GM19324 (cell line): ENCODE measurements at regions not wholly inside any gene's neighbourhood (a gene's known extent, or its start where the extent isn't known, plus 50 kb on each side); places are given as distances from the start of the nearest gene placed in this dataset.
"Not testable (repeated sequence)": the region's sequence is repeated elsewhere in the genome, so short reads cannot be mapped to it uniquely, and the experiment has no call there.

Source experiments
- ATAC-seq: cut with Tn5 transposase; IDR thresholded peaks from one replicate; pipeline ENCODE4 v1.9.1; 2021; ENCODE audit warnings: mild to moderate bottlenecking, moderate library complexity; ENCODE audit not compliant: unreplicated experiment, low FRiP score

DNA sequence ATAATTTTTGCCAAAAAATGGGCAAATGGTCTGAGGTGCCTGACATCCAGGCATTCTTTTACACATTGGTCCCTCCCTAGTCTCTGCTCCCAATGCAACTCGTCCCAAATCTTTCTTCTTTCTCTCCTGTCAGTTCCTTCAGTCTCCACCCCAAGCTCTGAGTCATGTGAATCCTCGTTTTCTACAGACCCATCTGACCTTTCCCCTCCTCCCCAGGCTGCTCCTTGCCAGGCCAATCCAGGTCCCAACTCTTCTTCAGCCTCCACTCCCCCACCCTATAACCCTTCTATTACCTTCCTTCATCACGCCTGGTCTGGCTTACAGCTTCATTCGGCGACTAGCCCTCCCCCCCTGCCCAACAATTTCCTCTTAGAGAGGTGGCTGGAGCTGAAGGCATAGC lies 55.3 kb downstream of the BBS10 start:
- ATAC-seq = not testable (repeated sequence)

DNA sequence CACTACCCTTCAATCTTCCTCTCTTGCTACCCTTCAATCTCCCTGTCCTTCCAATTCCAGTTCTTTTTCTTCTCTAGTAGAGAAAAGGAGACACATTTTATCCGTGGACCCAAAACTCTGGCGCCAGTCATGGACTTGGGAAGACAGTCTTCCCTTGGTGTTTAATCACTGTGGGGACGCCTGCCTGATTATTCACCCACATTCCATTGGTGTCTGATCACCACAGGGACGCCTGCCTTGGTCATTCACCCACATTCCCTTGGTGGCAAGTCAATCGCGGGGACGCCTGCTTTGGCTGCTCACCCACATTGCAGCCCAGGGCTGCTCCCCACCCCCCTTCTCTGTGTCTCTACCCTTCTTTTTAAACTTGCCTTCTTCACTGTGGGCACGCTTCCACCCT lies 55.9 kb downstream of the BBS10 start:
- ATAC-seq = not testable (repeated sequence)

DNA sequence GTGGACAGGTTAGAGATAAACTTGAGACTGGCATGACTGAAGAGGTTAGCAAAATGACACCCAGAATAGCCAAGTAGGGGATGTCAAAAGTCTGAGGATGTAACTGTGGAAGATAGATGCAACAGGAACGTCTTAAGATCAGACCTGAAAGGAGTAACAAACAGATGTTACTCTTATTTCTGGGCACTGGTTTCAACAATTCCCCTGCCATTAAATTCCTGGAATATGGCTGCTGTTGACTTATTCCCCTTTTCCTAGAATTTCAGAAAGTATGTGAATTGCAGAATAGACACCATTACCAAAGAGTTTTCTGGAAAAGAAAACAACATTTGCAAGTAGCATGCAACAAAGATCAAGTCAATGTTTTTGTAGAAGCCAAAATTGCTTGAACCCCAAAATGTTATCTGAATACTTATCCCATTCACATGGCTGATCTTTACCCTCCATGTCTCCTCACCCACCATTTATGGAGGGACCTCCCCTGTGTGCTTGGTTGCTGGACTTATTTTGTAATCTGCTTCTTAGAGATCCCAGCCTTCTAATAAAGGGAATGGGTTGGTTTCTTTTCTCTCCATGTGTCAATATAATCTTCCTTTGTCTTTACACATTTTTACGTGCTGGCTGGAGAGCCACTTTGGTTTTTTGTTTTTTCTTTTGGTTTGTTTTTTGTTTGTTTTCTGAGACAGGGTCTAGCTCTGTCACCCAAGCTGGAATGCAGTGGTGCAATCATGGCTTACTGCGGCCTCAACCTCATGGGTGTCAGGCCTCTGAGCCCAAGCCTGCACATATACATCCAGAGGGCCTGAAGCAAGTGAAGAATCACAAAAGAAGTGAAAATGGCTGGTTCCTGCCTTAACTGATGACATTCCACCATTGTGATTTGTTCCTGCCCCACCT lies 57.0 kb downstream of the BBS10 start:
- no peak for ATAC-seq

DNA sequence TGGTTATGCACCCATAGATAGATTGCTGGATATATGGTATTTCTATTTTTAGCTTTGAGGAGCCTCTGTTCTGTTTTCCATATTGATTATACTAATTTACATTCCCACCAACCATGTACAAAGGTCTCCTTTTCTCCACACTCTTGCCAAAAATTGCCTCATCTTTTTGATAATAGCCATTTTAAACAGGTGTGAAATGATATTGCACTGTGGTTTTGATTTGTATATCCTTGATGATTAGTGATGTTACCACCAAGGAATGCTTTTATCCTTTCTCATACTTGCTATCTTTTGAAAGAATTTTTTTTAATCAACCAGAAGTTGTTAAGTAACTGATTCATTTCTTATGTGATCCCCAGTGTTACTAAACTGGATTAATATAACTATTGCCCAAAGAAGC lies 60.0 kb downstream of the BBS10 start:
- no peak for ATAC-seq

DNA sequence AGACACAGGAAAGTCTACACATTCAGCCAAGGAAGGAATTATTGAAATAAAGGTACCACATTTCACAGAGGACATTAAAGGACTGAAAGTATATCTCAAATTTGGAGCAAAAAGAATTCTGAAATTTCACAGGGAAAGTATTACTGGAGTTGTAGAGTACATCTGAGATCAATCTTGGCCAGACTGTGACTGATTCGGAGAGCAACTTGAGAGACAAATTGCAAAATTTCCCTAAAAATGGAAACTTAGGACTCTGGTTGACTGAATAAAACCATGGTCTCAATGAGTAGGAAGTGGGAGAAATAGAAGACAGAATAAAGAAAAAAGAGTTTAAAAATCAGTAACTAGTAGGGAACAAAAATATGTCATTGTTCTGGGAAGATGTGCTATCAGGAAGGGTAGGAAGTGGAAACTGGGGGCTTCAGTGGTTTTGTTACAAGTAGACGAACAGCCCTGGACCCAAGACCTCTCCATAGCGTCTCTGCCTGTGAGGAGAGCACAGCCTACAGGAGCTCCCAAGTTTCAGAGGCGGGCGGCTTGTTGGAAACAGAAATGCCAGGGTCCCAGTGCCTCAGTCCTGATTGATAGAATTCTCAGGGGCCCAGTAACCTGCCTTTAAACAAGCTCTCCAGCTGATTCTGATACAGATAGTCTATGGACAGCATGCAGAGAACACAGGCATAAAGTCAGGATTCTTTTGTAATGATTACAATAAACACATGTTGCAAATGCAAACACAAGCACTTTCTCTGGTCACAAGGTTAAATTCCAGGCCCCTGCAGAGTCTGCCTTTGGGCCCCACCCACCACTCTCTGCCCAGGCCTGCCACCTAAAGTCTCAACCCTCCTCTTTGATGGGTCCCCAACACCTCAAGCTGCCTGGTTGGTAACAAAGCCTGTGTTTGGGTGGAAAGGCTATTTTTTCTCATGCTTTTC lies 63.1 kb downstream of the BBS10 start:
- ATAC-seq = no peak

DNA sequence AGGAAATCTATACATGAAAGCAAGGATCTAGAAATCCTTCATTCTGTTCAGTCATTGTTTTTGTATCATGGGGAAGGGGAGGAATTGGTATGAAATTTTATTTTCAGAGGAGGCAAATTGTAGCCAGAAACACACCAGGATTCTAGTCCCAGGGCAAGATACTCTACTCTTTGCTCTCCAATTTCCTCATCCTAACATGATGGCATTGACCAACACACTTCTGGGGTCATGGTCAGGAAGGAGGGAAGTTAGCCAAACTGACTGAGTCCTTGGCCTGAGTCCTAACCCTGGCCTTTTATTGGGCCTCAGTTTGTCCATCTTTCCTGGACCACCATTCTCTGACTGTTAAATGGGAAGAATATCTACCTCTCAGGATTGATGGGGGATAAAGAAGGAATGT lies 65.5 kb downstream of the BBS10 start:
- no peak for ATAC-seq

DNA sequence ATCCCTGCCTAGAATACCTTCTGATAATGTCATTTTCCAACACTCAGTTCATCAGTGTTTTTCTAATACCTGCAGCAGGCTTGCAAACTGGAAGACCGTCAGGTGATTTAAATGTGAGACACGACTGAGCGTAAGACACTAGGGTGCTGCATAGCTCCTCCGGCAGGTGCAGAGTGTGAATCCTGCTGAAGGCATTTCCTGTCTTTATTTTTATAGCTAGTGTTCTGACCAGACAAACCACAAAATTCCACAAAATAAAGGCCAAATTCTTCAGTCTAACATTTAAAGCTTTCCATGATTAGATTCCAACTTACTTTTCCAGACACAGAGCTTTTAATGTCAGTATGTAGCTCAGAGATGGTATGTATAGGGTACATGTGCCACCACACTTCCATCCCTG lies 70.7 kb downstream of the BBS10 start:
- ATAC-seq = no peak

DNA sequence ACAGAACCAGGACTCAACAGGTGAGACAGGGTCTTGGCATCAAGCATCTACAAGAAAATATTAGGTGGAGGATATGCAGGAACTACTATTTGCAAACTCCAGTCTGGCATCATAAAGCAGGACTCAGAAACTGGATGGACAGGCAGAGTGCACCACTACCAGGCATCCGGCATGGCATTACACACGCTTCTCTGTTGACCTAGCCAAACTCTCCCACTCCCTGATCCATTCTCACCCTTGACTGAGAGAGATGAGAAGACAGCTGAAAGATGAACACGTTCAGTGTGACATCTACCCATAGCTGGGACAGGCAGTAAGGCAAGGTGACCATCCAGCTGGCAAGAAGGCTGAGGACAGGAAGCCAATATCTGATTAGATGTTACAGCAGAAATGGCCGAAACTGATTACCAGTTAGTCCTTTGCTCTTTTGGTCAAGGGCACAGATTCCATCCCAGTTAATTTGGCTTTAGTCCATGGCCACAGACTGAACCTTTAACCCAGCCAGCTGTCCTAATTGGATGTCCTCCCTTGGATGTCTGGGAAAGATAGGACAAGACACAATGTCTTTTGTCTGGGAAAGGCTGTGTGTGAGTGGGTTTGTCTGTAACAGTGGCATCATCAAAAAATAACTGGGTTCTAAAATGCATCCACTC lies 71.6 kb downstream of the BBS10 start:
- no peak for ATAC-seq

DNA sequence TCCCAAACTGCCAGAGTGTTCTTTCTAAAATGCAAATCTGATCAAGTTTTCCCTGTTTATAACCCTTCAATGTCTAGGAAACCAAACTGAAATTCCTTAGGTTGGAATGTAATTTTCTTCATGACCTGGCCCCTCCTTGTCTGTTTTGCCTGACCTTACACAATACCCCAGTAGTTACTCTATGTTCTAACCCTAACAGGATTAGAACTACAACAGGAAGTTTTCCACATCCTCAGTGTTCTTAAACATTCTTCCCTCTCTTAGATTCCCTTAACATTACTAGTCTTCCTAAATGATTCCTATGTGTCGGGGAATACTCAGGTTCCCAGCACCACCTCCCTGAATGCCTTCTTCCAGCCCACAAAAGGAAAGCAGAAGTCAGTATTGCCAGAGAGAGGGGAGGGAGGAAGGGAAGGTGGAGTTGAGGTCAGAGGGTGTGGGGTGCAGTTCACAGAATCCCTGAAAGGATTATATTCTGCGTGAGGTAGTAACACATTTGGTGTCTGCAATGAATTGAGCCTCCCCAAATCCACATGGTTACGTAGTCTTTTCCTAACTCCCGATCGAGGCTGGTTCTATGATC lies 72.6 kb downstream of the BBS10 start:
- ATAC-seq = no peak

DNA sequence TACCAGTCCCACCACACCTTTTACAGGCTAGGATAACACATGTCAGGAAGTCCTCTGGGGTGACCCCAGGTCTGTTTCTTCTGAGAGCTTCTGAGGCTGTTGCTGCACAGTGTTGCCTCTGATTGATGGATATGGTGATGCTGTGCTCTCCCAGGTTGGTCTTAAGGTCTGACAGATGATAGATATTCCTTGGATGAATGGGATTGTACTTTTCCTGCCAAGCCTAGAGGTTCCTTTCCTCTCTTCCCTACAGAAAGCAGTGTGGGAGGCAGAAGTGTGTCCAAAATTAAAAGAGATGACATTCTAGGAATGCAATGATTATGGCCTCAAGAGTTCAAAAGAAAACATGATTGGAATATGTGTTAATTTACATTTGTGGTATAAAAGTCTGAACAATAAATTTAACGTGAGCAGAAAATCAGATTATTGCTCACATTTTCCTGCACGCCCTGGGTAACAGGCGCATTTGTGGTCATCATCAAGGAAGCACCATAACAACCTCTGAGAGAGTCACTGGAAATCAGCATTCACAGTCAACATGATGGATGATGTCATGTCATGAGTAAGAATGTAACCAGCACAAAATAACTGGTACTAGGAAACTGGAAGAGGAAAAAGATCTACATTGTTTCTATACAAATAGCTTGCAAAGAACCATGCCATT lies 73.7 kb downstream of the BBS10 start:
- ATAC-seq = no peak

DNA sequence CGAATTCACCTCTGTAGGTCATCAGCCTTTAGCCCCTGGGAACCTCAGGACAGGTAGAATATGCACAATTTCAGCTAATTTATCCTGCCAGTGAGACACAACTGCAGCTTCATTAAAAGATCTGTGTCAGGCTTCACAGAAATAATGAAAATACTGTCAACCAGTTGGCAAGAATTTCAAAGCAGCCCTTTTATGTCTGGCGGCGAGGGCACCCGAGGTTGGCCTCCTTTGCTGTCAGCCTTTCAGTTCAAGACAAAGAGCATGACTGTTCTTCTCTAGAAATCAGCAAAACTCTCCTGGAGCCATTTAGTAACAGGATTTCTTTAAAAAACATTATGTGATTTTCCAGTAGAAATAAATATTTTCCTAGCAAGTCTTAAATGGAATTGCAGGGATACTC lies 75.9 kb downstream of the BBS10 start:
- ATAC-seq = no peak

DNA sequence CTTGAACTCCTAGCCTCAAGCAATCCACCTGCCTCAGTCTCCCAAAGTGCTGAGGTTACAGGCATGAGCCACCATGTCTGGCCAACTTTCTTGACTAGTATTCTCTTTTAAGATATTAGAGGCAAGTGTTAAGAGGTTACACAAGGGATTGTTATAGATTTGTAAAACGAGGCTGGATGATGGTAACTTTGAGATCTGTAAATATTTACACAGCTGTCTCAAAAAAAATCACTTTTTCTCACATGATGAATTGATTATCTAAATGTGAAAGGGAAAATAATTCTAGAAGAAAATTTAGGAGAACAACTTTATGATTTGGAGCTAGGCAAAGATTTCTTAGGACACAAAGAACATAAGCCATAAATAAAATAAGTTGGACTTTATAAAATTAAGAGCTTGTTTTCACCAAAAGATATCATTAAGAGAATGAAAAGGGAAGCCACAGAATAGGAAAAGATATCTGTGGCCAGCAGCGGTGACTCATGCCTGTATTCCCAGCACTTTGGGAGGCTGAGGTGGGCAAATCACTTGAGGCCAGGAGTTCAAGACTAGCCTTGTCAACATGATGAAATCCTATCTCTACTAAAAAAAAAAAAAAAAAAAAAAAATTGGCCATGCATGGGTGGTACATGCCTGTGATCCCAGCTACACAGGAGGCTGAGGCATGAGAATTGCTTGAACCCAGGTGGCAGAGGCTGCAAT lies 77.4 kb downstream of the BBS10 start:
- no peak for ATAC-seq

DNA sequence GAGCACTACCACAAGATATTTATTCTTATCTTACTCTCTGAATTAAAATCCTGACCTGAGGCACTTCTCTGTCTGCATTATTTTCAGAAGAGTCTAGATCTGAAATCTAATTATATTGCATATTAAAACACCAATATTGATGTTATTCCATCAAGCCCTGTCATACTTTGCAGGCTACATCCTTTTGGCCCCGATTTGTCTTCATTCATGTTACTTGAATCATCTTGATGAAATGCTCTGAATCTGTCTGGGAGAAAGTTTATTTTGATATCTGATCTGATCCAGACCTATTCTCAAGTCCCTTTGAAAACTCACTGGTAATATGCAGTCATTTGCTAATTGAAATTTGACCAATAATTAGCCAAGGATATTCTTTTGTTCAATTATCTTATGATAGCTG lies 79.9 kb downstream of the BBS10 start:
- ATAC-seq = no peak

DNA sequence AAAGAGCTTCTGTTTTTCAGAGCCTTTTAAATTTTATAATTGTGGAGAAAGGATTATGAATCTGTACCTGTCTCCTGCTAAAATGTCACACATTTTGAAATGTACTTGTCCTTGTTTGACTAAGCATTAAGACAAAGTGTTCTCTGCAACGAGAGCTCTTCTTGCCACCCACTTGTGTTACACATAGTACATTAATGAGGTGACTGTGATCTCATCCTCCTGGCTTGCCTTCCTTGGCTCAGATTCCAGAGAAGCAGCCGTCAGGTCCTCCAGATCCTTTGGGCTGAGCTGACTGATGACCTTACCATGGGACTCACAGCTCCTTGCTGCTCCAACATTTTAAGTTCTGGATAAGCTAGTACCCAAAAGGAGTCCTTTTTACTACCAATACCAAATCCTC lies 81.4 kb downstream of the BBS10 start:
- ATAC-seq = no peak

DNA sequence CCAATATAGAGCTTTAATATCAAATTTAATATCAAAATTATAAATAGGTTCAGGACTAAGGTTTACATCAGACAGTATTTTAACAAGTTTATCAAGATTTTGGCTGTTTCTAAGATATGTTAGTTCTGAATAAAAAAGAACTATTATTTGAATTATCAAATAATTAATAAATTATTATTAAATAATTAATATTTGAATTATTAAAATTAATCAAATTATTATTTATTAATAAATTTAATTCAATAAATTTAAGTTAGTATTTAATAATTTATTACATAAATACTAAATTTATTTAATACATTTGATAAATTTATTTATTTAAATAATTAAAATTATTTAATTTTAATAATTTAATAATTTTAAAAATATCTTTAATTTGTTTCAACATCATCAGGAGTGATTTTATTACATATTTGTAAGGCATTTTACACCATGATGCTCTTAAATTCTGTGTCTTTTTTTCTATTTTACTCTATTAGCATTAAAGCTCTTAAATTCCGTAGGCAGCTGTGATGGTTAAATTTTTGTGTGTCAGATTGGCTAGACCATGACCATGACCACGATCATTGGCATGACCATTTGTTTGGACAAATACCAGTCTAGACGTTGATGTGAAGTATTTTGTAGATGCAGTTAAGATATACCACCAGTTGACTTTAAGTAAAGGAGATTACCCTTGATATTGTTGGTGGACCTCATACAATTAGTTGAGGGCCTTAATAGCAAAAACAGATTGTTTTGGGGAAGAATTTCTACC lies 82.6 kb downstream of the BBS10 start:
- no peak for ATAC-seq

DNA sequence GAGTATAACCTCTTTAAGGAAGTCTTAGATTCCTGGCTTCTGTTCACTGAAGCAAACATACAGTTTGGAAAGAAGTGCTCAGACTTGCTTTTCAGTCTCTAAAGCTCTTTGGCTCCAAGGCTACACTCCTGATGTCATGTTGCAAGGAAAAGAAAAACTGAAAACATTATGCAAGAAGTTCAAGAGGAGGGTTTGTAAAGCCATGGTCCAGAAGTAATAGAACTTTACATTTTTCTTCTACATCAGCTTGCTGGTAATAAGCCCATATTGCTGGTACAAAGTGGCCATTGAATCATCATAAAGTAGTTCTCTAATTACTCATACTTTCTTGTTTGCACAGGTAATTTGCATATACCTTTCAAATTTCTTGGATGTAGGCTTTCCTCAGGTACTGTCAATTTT lies 83.6 kb downstream of the BBS10 start:
- no peak for ATAC-seq

DNA sequence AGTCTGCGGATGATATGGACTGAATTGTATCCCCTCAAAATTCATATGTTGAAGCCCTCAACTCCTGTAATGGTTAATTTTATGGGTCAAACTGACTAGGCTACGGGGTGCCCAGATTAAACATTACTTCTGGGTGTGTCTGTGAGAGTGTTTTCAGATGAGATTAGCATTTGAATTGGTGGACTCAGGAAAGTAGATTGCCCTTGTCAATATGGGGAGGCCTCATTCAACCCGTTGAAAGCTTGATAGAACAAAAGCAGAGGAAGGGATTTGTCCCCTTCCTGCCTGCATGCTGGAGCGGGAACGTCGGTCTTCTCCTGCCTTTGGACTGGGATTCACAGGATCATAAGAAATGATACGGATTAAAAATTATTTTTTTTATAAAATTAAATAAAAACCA lies 84.5 kb downstream of the BBS10 start:
- no peak for ATAC-seq

DNA sequence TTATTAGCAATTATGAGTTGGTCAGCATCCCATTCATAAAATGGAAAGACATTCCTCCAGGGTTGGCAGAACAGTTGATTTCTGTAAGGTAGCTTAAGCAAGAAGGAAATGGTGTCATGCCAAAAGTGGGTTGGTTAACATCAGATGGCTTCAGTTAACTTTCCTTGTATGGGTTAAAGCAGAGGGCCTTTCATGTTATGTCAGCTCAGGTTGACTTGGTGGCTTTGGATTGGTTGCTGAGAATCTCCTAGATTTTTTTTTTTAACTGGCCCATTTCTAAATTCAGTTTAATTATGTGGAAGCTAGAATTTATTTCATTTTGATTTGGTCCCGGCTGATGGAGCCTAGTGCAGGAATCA lies 87.8 kb downstream of the BBS10 start:
- no peak for ATAC-seq
